IMR-90 (cell line): ENCODE measurements at regions not wholly inside any gene's neighbourhood (a gene's known extent, or its start where the extent isn't known, plus 50 kb on each side); places are given as distances from the start of the nearest gene placed in this dataset.

Experiments used
- ATAC-seq: fragments of 200-7000 bp; cut with Tn5 transposase; 2 replicates; pipeline ENCODE4 v1.9.1; 2020; ENCODE audit warnings: low read depth, mild to moderate bottlenecking, moderate library complexity
- BruUV-seq: library from RNA; stranded (reverse); fragments of 400-500 nt; replicated peaks from 2 replicates; lab custom pipeline; 2021; lab: Mats Ljungman, UMichigan
- CTCF ChIA-PET: fragments of 300-600 bp; formaldehyde crosslinking; extraction: SDS; loops from one replicate; lab custom pipeline; 2021; ENCODE audit warnings: antibody characterized with exemption; lab: Yijun Ruan, JAX
- POLR2A ChIA-PET: fragments of 300-600 bp; sonication (Branson Sonifier 250); formaldehyde crosslinking; loops from one replicate; lab custom pipeline; 2022; ENCODE audit warnings: antibody characterized with exemption; ENCODE audit not compliant: unreplicated experiment; lab: Charles Lee
- DNase-seq: peaks from one replicate; pipeline ENCODE4 v3.0.0; 2013
- H2AFZ ChIP-seq: replicated peaks from 2 replicates; pipeline ENCODE3; 2013; ENCODE audit warnings: low read length, mild to moderate bottlenecking; ENCODE audit not compliant: poor library complexity
- H2AK5ac ChIP-seq: 2 replicates; pipeline ENCODE4 v1.6.1; 2013; ENCODE audit warnings: low read depth, low read length, inconsistent platforms
- H2AK9ac ChIP-seq: replicated peaks from 2 replicates; pipeline ENCODE3; 2013; ENCODE audit warnings: mild to moderate bottlenecking, low read depth, low read length, moderate library complexity; ENCODE audit not compliant: poor library complexity
- H2BK120ac ChIP-seq: 2 replicates; pipeline ENCODE4 v1.6.1; 2013; ENCODE audit warnings: low read depth, low read length, inconsistent platforms
- H2BK15ac ChIP-seq: 3 replicates; pipeline ENCODE4 v1.6.1; 2013; ENCODE audit warnings: low read depth, low read length, inconsistent platforms
- H2BK20ac ChIP-seq: 2 replicates; pipeline ENCODE4 v1.6.1; 2013; ENCODE audit warnings: low read depth, mild to moderate bottlenecking, inconsistent platforms, low read length, moderate library complexity
- H2BK5ac ChIP-seq: 2 replicates; pipeline ENCODE4 v1.6.1; 2013; ENCODE audit warnings: mild to moderate bottlenecking, low read depth, low read length, inconsistent platforms; ENCODE audit not compliant: poor library complexity, severe bottlenecking
- H3K14ac ChIP-seq: replicated peaks from 2 replicates; pipeline ENCODE4 v1.6.1; 2013; ENCODE audit warnings: low read depth, low read length, inconsistent platforms
- H3K18ac ChIP-seq: 2 replicates; pipeline ENCODE4 v1.6.1; 2013; ENCODE audit warnings: low read depth, low read length, control low read depth
- H3K23ac ChIP-seq: 2 replicates; pipeline ENCODE4 v1.6.1; 2013; ENCODE audit warnings: low read depth, low read length, inconsistent platforms
- H3K27ac ChIP-seq: 2 replicates; pipeline ENCODE4 v1.5.1; 2013; ENCODE audit warnings: mild to moderate bottlenecking, control low read depth, low read length; ENCODE audit not compliant: insufficient read depth
- H3K27me3 ChIP-seq: 2 replicates; pipeline ENCODE4 v1.6.1; 2013; ENCODE audit warnings: low read length; ENCODE audit not compliant: control insufficient read depth, insufficient read depth
- H3K36me3 ChIP-seq: 2 replicates; pipeline ENCODE4 v1.6.1; 2013; ENCODE audit warnings: low read length, mixed read lengths; ENCODE audit not compliant: control insufficient read depth, insufficient read depth
- H3K4ac ChIP-seq: 2 replicates; pipeline ENCODE4 v1.6.1; 2013; ENCODE audit warnings: low read depth, low read length, inconsistent platforms
- H3K4me1 ChIP-seq: 2 replicates; pipeline ENCODE4 v1.6.1; 2013; ENCODE audit warnings: low read length, mixed read lengths; ENCODE audit not compliant: control insufficient read depth, insufficient read depth
- H3K4me2 ChIP-seq: 2 replicates; pipeline ENCODE4 v1.6.1; 2013; ENCODE audit warnings: low read depth, mild to moderate bottlenecking, control low read depth, low read length, moderate library complexity
- H3K4me3 ChIP-seq: 2 replicates; pipeline ENCODE4 v1.5.1; 2013; ENCODE audit warnings: low read depth, mild to moderate bottlenecking, control low read depth, low read length, moderate library complexity; ENCODE audit not compliant: insufficient read depth
- H3K56ac ChIP-seq: 2 replicates; pipeline ENCODE4 v1.6.1; 2013; ENCODE audit warnings: low read length, inconsistent platforms; ENCODE audit not compliant: insufficient read depth; ENCODE audit errors: extremely low read depth
- H3K79me1 ChIP-seq, 2 experiments: 2 replicates each; pipeline ENCODE4 v1.6.1; 2013; ENCODE audit warnings: low read length in 2 of 2, inconsistent platforms in 1 of 2, low read depth in 1 of 2
- H3K9ac ChIP-seq: 2 replicates; pipeline ENCODE4 v1.6.1; 2013; ENCODE audit warnings: low read depth, low read length, control low read depth
- H3K9me1 ChIP-seq: 2 replicates; pipeline ENCODE4 v1.6.1; 2013; ENCODE audit warnings: low read length, inconsistent platforms; ENCODE audit not compliant: insufficient read depth
- H3K9me3 ChIP-seq: 2 replicates; pipeline ENCODE4 v1.6.1; 2013; ENCODE audit warnings: low read length; ENCODE audit not compliant: control insufficient read depth, insufficient read depth
- H4K20me1 ChIP-seq: 2 replicates; pipeline ENCODE4 v1.6.1; 2013; ENCODE audit warnings: low read length, inconsistent platforms; ENCODE audit not compliant: insufficient read depth
- H4K5ac ChIP-seq: 2 replicates; pipeline ENCODE4 v1.6.1; 2013; ENCODE audit warnings: mild to moderate bottlenecking, low read depth, low read length, control low read depth
- H4K8ac ChIP-seq, 2 experiments: 2 replicates each; pipeline ENCODE4 v1.6.1; 2013; ENCODE audit warnings: low read depth in 2 of 2, low read length in 2 of 2, control low read depth in 1 of 2, inconsistent platforms in 1 of 2
- H4K91ac ChIP-seq: 2 replicates; pipeline ENCODE4 v1.6.1; 2013; ENCODE audit warnings: low read depth, low read length, inconsistent platforms; ENCODE audit not compliant: insufficient read depth
- BHLHE40 ChIP-seq: fragments of 150-350 bp; IDR thresholded peaks from 2 replicates; pipeline ENCODE4 v1.6.1; 2016; ENCODE audit warnings: mild to moderate bottlenecking, low read depth, low read length
- CEBPB ChIP-seq: IDR thresholded peaks from 2 replicates; pipeline ENCODE4 v1.6.1; 2012; ENCODE audit warnings: low read depth, low read length, improper control_type of control experiment
- CHD1 ChIP-seq: IDR thresholded peaks from 2 replicates; pipeline ENCODE4 v1.6.1; 2012; ENCODE audit warnings: low read depth, low read length, improper control_type of control experiment
- CTCF ChIP-seq: conservative IDR thresholded peaks from 2 replicates; pipeline ENCODE4 v1.5.1; 2012; ENCODE audit warnings: mild to moderate bottlenecking, low read depth, low read length, improper control_type of control experiment
- FOS ChIP-seq: fragments of 150-350 bp; IDR thresholded peaks from 2 replicates; pipeline ENCODE4 v1.6.1; 2016; ENCODE audit warnings: low read depth, low read length
- MAFK ChIP-seq: IDR thresholded peaks from 2 replicates; pipeline ENCODE4 v1.6.1; 2012; ENCODE audit warnings: low read depth, low read length, improper control_type of control experiment
- MAZ ChIP-seq: IDR thresholded peaks from 2 replicates; pipeline ENCODE4 v1.6.1; 2012; ENCODE audit warnings: low read depth, mild to moderate bottlenecking, low read length, improper control_type of control experiment, moderate library complexity, borderline replicate concordance
- MXI1 ChIP-seq: IDR thresholded peaks from 2 replicates; pipeline ENCODE4 v1.6.1; 2012; ENCODE audit warnings: low read depth, mild to moderate bottlenecking, low read length, moderate library complexity, borderline replicate concordance
- NFE2L2 ChIP-seq: fragments of 150-350 bp; IDR thresholded peaks from 2 replicates; pipeline ENCODE4 v1.6.1; 2016; ENCODE audit warnings: low read depth, mild to moderate bottlenecking, low read length
- POLR2A ChIP-seq: IDR thresholded peaks from 2 replicates; pipeline ENCODE4 v1.6.1; 2012; ENCODE audit warnings: mild to moderate bottlenecking, low read depth, low read length
- RAD21 ChIP-seq: IDR thresholded peaks from 2 replicates; pipeline ENCODE4 v1.6.1; 2012; ENCODE audit warnings: low read length, improper control_type of control experiment
- RCOR1 ChIP-seq: IDR thresholded peaks from 2 replicates; pipeline ENCODE4 v1.6.1; 2012; ENCODE audit warnings: mild to moderate bottlenecking, low read length, improper control_type of control experiment; ENCODE audit not compliant: insufficient replicate concordance
- RFX5 ChIP-seq: IDR thresholded peaks from 2 replicates; pipeline ENCODE4 v1.8.0; 2012; ENCODE audit warnings: low read depth, mild to moderate bottlenecking, low read length, moderate library complexity
- SMC3 ChIP-seq: fragments of 150-350 bp; IDR thresholded peaks from 2 replicates; pipeline ENCODE4 v1.6.1; 2016; ENCODE audit warnings: low read depth, mild to moderate bottlenecking, antibody characterized with exemption, low read length, moderate library complexity
- USF2 ChIP-seq: fragments of 150-350 bp; IDR thresholded peaks from 2 replicates; pipeline ENCODE4 v1.6.1; 2017; ENCODE audit warnings: mild to moderate bottlenecking, antibody characterized with exemption, low read length, low read depth
- WGBS, 2 experiments: methylation state at CpG; one replicate each; pipeline versions ENCODE4 v1.1.5 to v1.1.7; 2013; ENCODE audit warnings: missing lambda C conversion rate in 2 of 2; ENCODE audit not compliant: insufficient read length in 1 of 2; ENCODE audit errors: extremely low coverage in 2 of 2; 5-methylcytosine and 5-hydroxymethylcytosine counted together
- dilution Hi-C: fragments of 300-500 bp; cut with HindIII; formaldehyde crosslinking; loops from one replicate; pipeline ENCODE4 v1.14.3; 2018; ENCODE audit warnings: low sequenced_read_pairs; ENCODE audit not compliant: unreplicated experiment
- in situ Hi-C: fragments of 300-500 bp; cut with MboI; formaldehyde crosslinking; loops from 3 replicates; pipeline ENCODE4 v1.14.3; 2019; ENCODE audit warnings: low sequenced_read_pairs, inconsistent platforms, mixed read lengths
- intact Hi-C: fragments of 100-400 bp; cut with micrococcal nuclease; formaldehyde crosslinking; loops from 2 replicates; pipeline ENCODE4 v1.10.0; 2022
- TF ChIP-seq, protein P1 (sequence below): fragments of 150-350 bp; IDR thresholded peaks from 2 replicates; pipeline ENCODE4 v1.6.1; 2016; ENCODE audit warnings: low read depth, mild to moderate bottlenecking, low read length, moderate library complexity, borderline replicate concordance

DNA sequence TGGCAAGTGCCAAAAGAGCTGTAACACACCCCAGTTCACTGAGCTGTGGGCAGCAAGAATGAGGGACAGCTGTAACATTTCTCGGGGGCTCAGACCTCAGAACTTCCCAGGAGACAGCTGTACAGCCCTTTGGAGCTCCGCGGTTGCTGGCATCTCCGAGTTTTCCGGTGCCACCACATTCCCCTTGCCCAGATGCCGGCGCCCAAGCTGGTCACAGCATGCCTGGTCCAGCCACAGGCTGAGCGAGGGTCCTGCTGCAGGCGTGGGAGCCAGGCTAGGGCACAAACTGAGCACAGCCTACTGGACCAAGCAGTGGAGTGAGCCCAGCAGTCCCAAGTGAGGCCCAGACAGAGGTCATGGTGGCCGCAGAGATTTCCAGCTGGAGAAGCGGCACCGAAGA is 797.7 kb upstream of the EDIL3 start:
- no peak overlapping the region for H2AK5ac ChIP-seq
- no peaks in the 10 kb centered on the region for H3K4me1 ChIP-seq
- no peak for ATAC-seq
- no peak overlapping the region for H4K8ac ChIP-seq
- no peak overlapping the region for H2AFZ ChIP-seq
- intact Hi-C loops: no loop called here
- H3K4me3 ChIP-seq: no peak overlapping the region
- no peak overlapping the region for H2BK120ac ChIP-seq
- H3K18ac ChIP-seq: no peak overlapping the region
- no peak overlapping the region for H3K14ac ChIP-seq
- no peak overlapping the region for H2BK20ac ChIP-seq
- no peaks in the 10 kb centered on the region for H4K20me1 ChIP-seq
- 75% methylated on average over 5 of the region's 12 CpGs; no CpG with 5 or more reads in 1 of the 2 experiments for WGBS, 2 experiments
- dilution Hi-C loops: no loop called here
- H4K5ac ChIP-seq: no peak overlapping the region
- no peaks in the 10 kb centered on the region for H3K36me3 ChIP-seq
- H3K27ac ChIP-seq: no peak overlapping the region
- H3K4me2 ChIP-seq: no peak overlapping the region
- H3K9ac ChIP-seq: no peak overlapping the region
- no peak overlapping the region for H4K91ac ChIP-seq
- no TSS peak for BruUV-seq
- no peaks in the 10 kb centered on the region for H3K27me3 ChIP-seq
- H3K79me1 ChIP-seq: no peaks in the 10 kb centered on the region
- TF ChIP-seq POLR2A (no peak), CTCF (no peak), CEBPB (no peak), FOS (no peak), BHLHE40 (no peak), RAD21 (no peak), MXI1 (no peak), SMC3 (no peak), USF2 (no peak), MAFK (no peak), CHD1 (no peak), MAZ (no peak), RCOR1 (no peak), RFX5 (no peak), NFE2L2 (no peak)
- TF ChIP-seq, protein P1, sequence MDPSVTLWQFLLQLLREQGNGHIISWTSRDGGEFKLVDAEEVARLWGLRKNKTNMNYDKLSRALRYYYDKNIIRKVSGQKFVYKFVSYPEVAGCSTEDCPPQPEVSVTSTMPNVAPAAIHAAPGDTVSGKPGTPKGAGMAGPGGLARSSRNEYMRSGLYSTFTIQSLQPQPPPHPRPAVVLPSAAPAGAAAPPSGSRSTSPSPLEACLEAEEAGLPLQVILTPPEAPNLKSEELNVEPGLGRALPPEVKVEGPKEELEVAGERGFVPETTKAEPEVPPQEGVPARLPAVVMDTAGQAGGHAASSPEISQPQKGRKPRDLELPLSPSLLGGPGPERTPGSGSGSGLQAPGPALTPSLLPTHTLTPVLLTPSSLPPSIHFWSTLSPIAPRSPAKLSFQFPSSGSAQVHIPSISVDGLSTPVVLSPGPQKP: no peak
- no peak overlapping the region for H3K23ac ChIP-seq
- H3K4ac ChIP-seq: no peak overlapping the region
- POLR2A ChIA-PET: no interaction called here
- no peak overlapping the region for H2BK5ac ChIP-seq
- no peak overlapping the region for H3K56ac ChIP-seq
- CTCF ChIA-PET: no interaction called here
- H2AK9ac ChIP-seq: no peak overlapping the region
- H3K9me3 ChIP-seq: peaks cover 1% of the 10 kb centered on the region; the same call in 1 of the 2 replicates
- no peak for DNase-seq
- no peak overlapping the region for H2BK15ac ChIP-seq
- in situ Hi-C loops: no loop called here
- no peaks in the 10 kb centered on the region for H3K9me1 ChIP-seq
